H1 (cell line): ENCODE measurements at regions not wholly inside any gene's neighbourhood (a gene's known extent, or its start where the extent isn't known, plus 50 kb on each side); places are given as distances from the start of the nearest gene placed in this dataset.

Source experiments
- CHD1 ChIP-seq: IDR thresholded peaks from 2 replicates; pipeline ENCODE4 v1.6.1; 2012; ENCODE audit warnings: low read depth, low read length, improper control_type of control experiment
- E2F6 ChIP-seq: IDR thresholded peaks from 2 replicates; pipeline ENCODE4 v1.6.1; 2012; ENCODE audit warnings: inconsistent platforms
- POLR2A ChIP-seq, 2 experiments: IDR thresholded peaks; 1 replicate in 1 of 2; 2 replicates in 1 of 2; pipeline ENCODE4 v1.6.1; 2011; ENCODE audit warnings: low read depth in 2 of 2, low read length in 2 of 2, mild to moderate bottlenecking in 2 of 2; ENCODE audit errors: control extremely low read depth in 1 of 2
- RNF2 ChIP-seq: fragments of 200-900, 300-1000 bp; sonication (generic); IDR thresholded peaks from 2 replicates; pipeline ENCODE4 v1.7.1; 2016; ENCODE audit warnings: borderline replicate concordance, low read depth, mild to moderate bottlenecking, antibody characterized with exemption, low read length; ENCODE audit not compliant: poor library complexity, severe bottlenecking; ENCODE audit errors: missing control alignments
- SUZ12 ChIP-seq: fragments of 200-600 bp; sonication (generic); IDR thresholded peaks from 2 replicates; pipeline ENCODE4 v1.6.1; 2012; ENCODE audit warnings: mild to moderate bottlenecking, inconsistent platforms, low read length, moderate library complexity, mixed read lengths

DNA sequence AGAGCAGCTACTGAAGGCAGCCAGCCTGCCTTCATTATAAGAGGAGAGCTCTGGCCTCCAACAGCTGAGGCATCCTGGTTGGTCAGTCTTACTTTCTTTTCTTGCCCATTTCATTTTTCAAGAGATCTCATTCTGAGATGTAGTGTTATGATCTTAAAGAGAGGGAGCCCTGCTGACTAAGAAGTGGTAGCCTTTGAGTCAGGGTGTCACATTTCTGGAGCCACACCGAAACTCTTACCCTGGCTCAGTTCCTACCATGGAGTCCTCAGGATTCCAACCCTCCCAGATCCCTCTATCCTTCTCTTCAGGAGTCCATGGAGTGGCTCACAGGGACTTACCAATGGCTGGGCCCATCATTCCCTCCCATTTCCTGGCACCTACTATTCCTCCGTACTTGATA, 386.1 kb upstream of the LARGE1 start (continued):
- TF ChIP-seq E2F6 (no peak), RNF2 (no peak), POLR2A (IDR thresholded peaks at IDR 0.05; ENCODE audit: control extremely low read depth in 1 of 2, low read depth in 2 of 2, low read length in 2 of 2) (no peak), SUZ12 (no peak), CHD1 (no peak)
